HCT116 (cell line): ENCODE measurements at regions not wholly inside any gene's neighbourhood (a gene's known extent, or its start where the extent isn't known, plus 50 kb on each side); places are given as distances from the start of the nearest gene placed in this dataset.

Experiments used
- ATAC-seq: fragments of 200-7000 bp; cut with Tn5 transposase; 2 replicates; pipeline ENCODE4 v1.9.1; 2020; ENCODE audit warnings: mild to moderate bottlenecking, moderate library complexity
- BruUV-seq: library from RNA; stranded (reverse); fragments of 400-500 nt; replicated peaks from 2 replicates; lab custom pipeline; 2021; lab: Mats Ljungman, UMichigan
- CTCF ChIA-PET: fragments of 300-600 bp; sonication (Branson Sonifier 250); formaldehyde crosslinking; loops from one replicate; lab custom pipeline; 2021; ENCODE audit warnings: antibody characterized with exemption; lab: Charles Lee
- POLR2A ChIA-PET: fragments of 300-600, 350-600 bp; sonication (Branson Sonifier 250); formaldehyde crosslinking; loops from one replicate; lab custom pipeline; 2021; ENCODE audit warnings: antibody characterized with exemption; lab: Charles Lee
- RAD21 ChIA-PET, 2 experiments: fragments of 300-600 bp; sonication (Branson Sonifier 250); formaldehyde crosslinking; loops; one replicate each; lab custom pipeline; 2023; ENCODE audit warnings: low total read pairs in 2 of 2; ENCODE audit not compliant: uncharacterized antibody in 2 of 2, unreplicated experiment in 2 of 2, low non-redundant PET in 1 of 2; lab: Charles Lee
- DNase-seq: peaks from one replicate; pipeline ENCODE4 v3.0.0-alpha.2; 2010; ENCODE audit warnings: low read depth, low spot score
- H2AFZ ChIP-seq: fragments of 200-600 bp; shearing (Covaris generic), sonication (generic); 2 replicates; pipeline ENCODE4 v1.6.1; 2017; ENCODE audit warnings: low read depth, mixed run types, mixed read lengths, antibody characterized with exemption, low read length; ENCODE audit not compliant: poor library complexity, severe bottlenecking
- H3K27ac ChIP-seq: 2 replicates; pipeline ENCODE4 v1.5.1; 2012; ENCODE audit warnings: low read depth, low read length
- H3K27me3 ChIP-seq: fragments of 200-600 bp; sonication (generic); 2 replicates; pipeline ENCODE4 v1.6.1; 2016; ENCODE audit warnings: mixed run types, low read length, mixed read lengths; ENCODE audit not compliant: insufficient read depth
- H3K36me3 ChIP-seq, 2 experiments: fragments of 200-500 bp in 1 of 2; fragments of 200-600 bp in 1 of 2; sonication (Bioruptor generic) in 1 of 2; sonication (generic) in 1 of 2; 2 replicates each; pipeline versions ENCODE4 v1.5.1 to v1.6.1; 2014 to 2016; ENCODE audit warnings: low read length in 2 of 2, inconsistent platforms in 1 of 2, mixed read lengths in 1 of 2, mixed run types in 1 of 2; ENCODE audit not compliant: insufficient read depth in 2 of 2, control insufficient read depth in 1 of 2
- H3K4me1 ChIP-seq, 2 experiments: fragments of 200-600 bp in 1 of 2; sonication (generic) in 1 of 2; 2 replicates each; pipeline versions ENCODE4 v1.5.1 to v1.6.1; 2012 to 2017; ENCODE audit warnings: low read length in 2 of 2, inconsistent platforms in 1 of 2, mild to moderate bottlenecking in 1 of 2, mixed read lengths in 1 of 2, mixed run types in 1 of 2, moderate library complexity in 1 of 2; ENCODE audit not compliant: insufficient read depth in 2 of 2, control insufficient read depth in 1 of 2
- H3K4me2 ChIP-seq: fragments of 200-600 bp; sonication (generic); 2 replicates; pipeline ENCODE4 v1.6.1; 2017; ENCODE audit warnings: mixed run types, low read length, mixed read lengths
- H3K4me3 ChIP-seq, 2 experiments: fragments of 200-600 bp in 1 of 2; sonication (generic) in 1 of 2; replicated peaks in 1 of 2; 2 replicates each; pipeline ENCODE4 v1.5.1; 2011 to 2016; ENCODE audit warnings: low read length in 2 of 2, control low read depth in 1 of 2, low read depth in 1 of 2, mild to moderate bottlenecking in 1 of 2, mixed read lengths in 1 of 2, mixed run types in 1 of 2
- H3K79me2 ChIP-seq: fragments of 200-600 bp; sonication (generic); 2 replicates; pipeline ENCODE4 v1.6.1; 2017; ENCODE audit warnings: mild to moderate bottlenecking, mixed run types, low read length, moderate library complexity, mixed read lengths; ENCODE audit not compliant: insufficient read depth
- H3K9ac ChIP-seq: fragments of 200-600 bp; sonication (generic); 2 replicates; pipeline ENCODE4 v1.6.1; 2016; ENCODE audit warnings: low read length, mixed read lengths
- H3K9me2 ChIP-seq: fragments of 200-600 bp; sonication (generic), shearing (Covaris generic); 2 replicates; pipeline ENCODE4 v1.6.1; 2017; ENCODE audit warnings: mixed run types, mild to moderate bottlenecking, moderate library complexity; ENCODE audit not compliant: insufficient read depth
- H3K9me3 ChIP-seq, 2 experiments: fragments of 200-500 bp in 1 of 2; fragments of 200-600 bp in 1 of 2; sonication (Bioruptor generic) in 1 of 2; sonication (generic) in 1 of 2; 2 replicates each; pipeline ENCODE4 v1.6.1; 2014 to 2017; ENCODE audit warnings: low read length in 2 of 2, mixed read lengths in 2 of 2, inconsistent platforms in 1 of 2, low read depth in 1 of 2, mild to moderate bottlenecking in 1 of 2, mixed run types in 1 of 2, moderate library complexity in 1 of 2; ENCODE audit not compliant: control insufficient read depth in 1 of 2, insufficient read depth in 1 of 2
- H4K20me1 ChIP-seq: fragments of 200-600 bp; sonication (generic), shearing (Covaris generic); 2 replicates; pipeline ENCODE4 v1.6.1; 2017; ENCODE audit warnings: mixed run types, mild to moderate bottlenecking, moderate library complexity; ENCODE audit not compliant: insufficient read depth
- CEBPB ChIP-seq: IDR thresholded peaks from 2 replicates; pipeline ENCODE4 v1.6.1; 2012; ENCODE audit warnings: low read depth
- EZH2 ChIP-seq: fragments of 200-600 bp; sonication (generic); IDR thresholded peaks from 2 replicates; pipeline ENCODE4 v1.6.1; 2017; ENCODE audit warnings: antibody characterized with exemption, mixed run types
- EZH2phosphoT487 ChIP-seq: fragments of 200-600 bp; IDR thresholded peaks from 2 replicates; pipeline ENCODE4 v1.6.1; 2018; ENCODE audit warnings: antibody characterized with exemption, borderline replicate concordance
- JUND ChIP-seq: IDR thresholded peaks from 2 replicates; pipeline ENCODE4 v1.6.1; 2012
- POLR2A ChIP-seq: IDR thresholded peaks from 2 replicates; pipeline ENCODE4 v1.7.0; 2011; ENCODE audit warnings: borderline replicate concordance; ENCODE audit not compliant: insufficient read depth, insufficient read length; ENCODE audit errors: extremely low read depth
- RAD21 ChIP-seq: IDR thresholded peaks from 2 replicates; pipeline ENCODE4 v1.6.1; 2012; ENCODE audit warnings: low read depth, mild to moderate bottlenecking
- SIN3A ChIP-seq: IDR thresholded peaks from 2 replicates; pipeline ENCODE4 v1.6.1; 2012; ENCODE audit warnings: low read depth
- SP1 ChIP-seq: IDR thresholded peaks from 2 replicates; pipeline ENCODE4 v1.6.1; 2012; ENCODE audit warnings: low read depth
- SRF ChIP-seq: IDR thresholded peaks from 2 replicates; pipeline ENCODE4 v1.6.1; 2012; ENCODE audit warnings: low read depth
- TCF7L2 ChIP-seq: IDR thresholded peaks from 2 replicates; pipeline ENCODE4 v1.7.0; 2011; ENCODE audit warnings: borderline replicate concordance, inconsistent platforms; ENCODE audit not compliant: insufficient read depth, insufficient read length; ENCODE audit errors: extremely low read depth
- YY1 ChIP-seq: IDR thresholded peaks from 2 replicates; pipeline ENCODE4 v1.6.1; 2011; ENCODE audit warnings: low read length, low read depth, moderate library complexity, mild to moderate bottlenecking; ENCODE audit not compliant: insufficient replicate concordance; ENCODE audit errors: extremely low read depth
- ZFX ChIP-seq: fragments of 450-650 bp; IDR thresholded peaks from 2 replicates; pipeline ENCODE4 v1.6.1; 2017
- intact Hi-C: fragments of 100-400 bp; cut with micrococcal nuclease; formaldehyde crosslinking; loops from 2 replicates; pipeline ENCODE4 v1.10.0; 2022
- TF ChIP-seq, protein P1 (sequence below): IDR thresholded peaks from 2 replicates; pipeline ENCODE4 v1.6.1; 2012; ENCODE audit warnings: low read depth
- TF ChIP-seq, protein P2 (sequence below): IDR thresholded peaks from 2 replicates; pipeline ENCODE4 v1.6.1; 2012
- TF ChIP-seq, protein P3 (sequence below): IDR thresholded peaks from 2 replicates; pipeline ENCODE4 v1.6.1; 2012
- TF ChIP-seq, protein P4 (sequence below), 3 experiments: fragments of 200-600 bp in 1 of 3; sonication (generic) in 1 of 3; IDR thresholded peaks in 2 of 3; conservative IDR thresholded peaks in 1 of 3; 2 replicates each; pipeline ENCODE4 v1.5.1; 2012 to 2017; ENCODE audit warnings: low read depth in 2 of 3, low read length in 2 of 3, antibody characterized with exemption in 1 of 3, borderline replicate concordance in 1 of 3, control low read depth in 1 of 3, mild to moderate bottlenecking in 1 of 3, mixed read lengths in 1 of 3, mixed run types in 1 of 3, moderate library complexity in 1 of 3; ENCODE audit not compliant: insufficient read depth in 1 of 3

GRCh38 chr11:92322225-92322624 is 97.6 kb downstream of the FAT3 start:
- H3K4me3 ChIP-seq: no peak overlapping the region
- H3K27me3 ChIP-seq: no peaks in the 10 kb centered on the region
- no peak overlapping the region for H3K9ac ChIP-seq
- ChIA-PET POLR2A (no interaction called here), RAD21 (no interaction called here)
- H3K79me2 ChIP-seq: no peaks in the 10 kb centered on the region
- no peaks in the 10 kb centered on the region for H3K9me2 ChIP-seq
- no peak for ATAC-seq
- H3K9me3 ChIP-seq: peaks cover 0 to 20% of the 10 kb centered on the region in 2 experiments; a peak in 2 of 4 replicates
- DNase-seq: no peak
- H2AFZ ChIP-seq: no peak overlapping the region
- H3K4me1 ChIP-seq: no peaks in the 10 kb centered on the region
- TF ChIP-seq, protein P1, sequence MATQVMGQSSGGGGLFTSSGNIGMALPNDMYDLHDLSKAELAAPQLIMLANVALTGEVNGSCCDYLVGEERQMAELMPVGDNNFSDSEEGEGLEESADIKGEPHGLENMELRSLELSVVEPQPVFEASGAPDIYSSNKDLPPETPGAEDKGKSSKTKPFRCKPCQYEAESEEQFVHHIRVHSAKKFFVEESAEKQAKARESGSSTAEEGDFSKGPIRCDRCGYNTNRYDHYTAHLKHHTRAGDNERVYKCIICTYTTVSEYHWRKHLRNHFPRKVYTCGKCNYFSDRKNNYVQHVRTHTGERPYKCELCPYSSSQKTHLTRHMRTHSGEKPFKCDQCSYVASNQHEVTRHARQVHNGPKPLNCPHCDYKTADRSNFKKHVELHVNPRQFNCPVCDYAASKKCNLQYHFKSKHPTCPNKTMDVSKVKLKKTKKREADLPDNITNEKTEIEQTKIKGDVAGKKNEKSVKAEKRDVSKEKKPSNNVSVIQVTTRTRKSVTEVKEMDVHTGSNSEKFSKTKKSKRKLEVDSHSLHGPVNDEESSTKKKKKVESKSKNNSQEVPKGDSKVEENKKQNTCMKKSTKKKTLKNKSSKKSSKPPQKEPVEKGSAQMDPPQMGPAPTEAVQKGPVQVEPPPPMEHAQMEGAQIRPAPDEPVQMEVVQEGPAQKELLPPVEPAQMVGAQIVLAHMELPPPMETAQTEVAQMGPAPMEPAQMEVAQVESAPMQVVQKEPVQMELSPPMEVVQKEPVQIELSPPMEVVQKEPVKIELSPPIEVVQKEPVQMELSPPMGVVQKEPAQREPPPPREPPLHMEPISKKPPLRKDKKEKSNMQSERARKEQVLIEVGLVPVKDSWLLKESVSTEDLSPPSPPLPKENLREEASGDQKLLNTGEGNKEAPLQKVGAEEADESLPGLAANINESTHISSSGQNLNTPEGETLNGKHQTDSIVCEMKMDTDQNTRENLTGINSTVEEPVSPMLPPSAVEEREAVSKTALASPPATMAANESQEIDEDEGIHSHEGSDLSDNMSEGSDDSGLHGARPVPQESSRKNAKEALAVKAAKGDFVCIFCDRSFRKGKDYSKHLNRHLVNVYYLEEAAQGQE: no peak
- TF ChIP-seq, protein P2, sequence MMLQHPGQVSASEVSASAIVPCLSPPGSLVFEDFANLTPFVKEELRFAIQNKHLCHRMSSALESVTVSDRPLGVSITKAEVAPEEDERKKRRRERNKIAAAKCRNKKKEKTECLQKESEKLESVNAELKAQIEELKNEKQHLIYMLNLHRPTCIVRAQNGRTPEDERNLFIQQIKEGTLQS: no peak
- TF ChIP-seq YY1: no peak
- TF ChIP-seq SIN3A: no peak
- TF ChIP-seq, protein P3, sequence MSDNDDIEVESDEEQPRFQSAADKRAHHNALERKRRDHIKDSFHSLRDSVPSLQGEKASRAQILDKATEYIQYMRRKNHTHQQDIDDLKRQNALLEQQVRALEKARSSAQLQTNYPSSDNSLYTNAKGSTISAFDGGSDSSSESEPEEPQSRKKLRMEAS: no peak
- no peak for TF ChIP-seq SP1
- TF ChIP-seq, protein P4, sequence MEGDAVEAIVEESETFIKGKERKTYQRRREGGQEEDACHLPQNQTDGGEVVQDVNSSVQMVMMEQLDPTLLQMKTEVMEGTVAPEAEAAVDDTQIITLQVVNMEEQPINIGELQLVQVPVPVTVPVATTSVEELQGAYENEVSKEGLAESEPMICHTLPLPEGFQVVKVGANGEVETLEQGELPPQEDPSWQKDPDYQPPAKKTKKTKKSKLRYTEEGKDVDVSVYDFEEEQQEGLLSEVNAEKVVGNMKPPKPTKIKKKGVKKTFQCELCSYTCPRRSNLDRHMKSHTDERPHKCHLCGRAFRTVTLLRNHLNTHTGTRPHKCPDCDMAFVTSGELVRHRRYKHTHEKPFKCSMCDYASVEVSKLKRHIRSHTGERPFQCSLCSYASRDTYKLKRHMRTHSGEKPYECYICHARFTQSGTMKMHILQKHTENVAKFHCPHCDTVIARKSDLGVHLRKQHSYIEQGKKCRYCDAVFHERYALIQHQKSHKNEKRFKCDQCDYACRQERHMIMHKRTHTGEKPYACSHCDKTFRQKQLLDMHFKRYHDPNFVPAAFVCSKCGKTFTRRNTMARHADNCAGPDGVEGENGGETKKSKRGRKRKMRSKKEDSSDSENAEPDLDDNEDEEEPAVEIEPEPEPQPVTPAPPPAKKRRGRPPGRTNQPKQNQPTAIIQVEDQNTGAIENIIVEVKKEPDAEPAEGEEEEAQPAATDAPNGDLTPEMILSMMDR (IDR thresholded peaks at IDR 0.05 in 2 of 3, conservative IDR thresholded peaks at IDR 0.05 in 1 of 3; ENCODE audit: borderline replicate concordance in 1 of 3, insufficient read depth in 1 of 3, low read depth in 2 of 3, low read length in 2 of 3): no peak
- no peak for TF ChIP-seq POLR2A
- TF ChIP-seq TCF7L2: no peak
- no peak for TF ChIP-seq ZFX
- TF ChIP-seq EZH2: no peak
- TF ChIP-seq RAD21: no peak
- no peak for TF ChIP-seq SRF
- no peak for TF ChIP-seq CEBPB
- no peak for TF ChIP-seq EZH2phosphoT487
- no peak for TF ChIP-seq JUND
- TF ChIP-seq, all 23 proteins: peak for 0
- intact Hi-C loops: no loop called here
- no peaks in the 10 kb centered on the region for H3K36me3 ChIP-seq
- CTCF ChIA-PET: no interaction called here
- no peak overlapping the region for H3K27ac ChIP-seq
- no TSS peak for BruUV-seq
- no peaks in the 10 kb centered on the region for H4K20me1 ChIP-seq
- H3K4me2 ChIP-seq: no peak overlapping the region
